Glutamatergic neuron (in vitro differentiated cells): ENCODE measurements at regions not wholly inside any gene's neighbourhood (a gene's known extent, or its start where the extent isn't known, plus 50 kb on each side); places are given as distances from the start of the nearest gene placed in this dataset.

Experiments
- DNase-seq: peaks from one replicate; pipeline ENCODE4 v3.0.0; 2022
- H3K27ac Mint-ChIP-seq: one replicate; pipeline ENCODE4 v1.8.0; 2020; ENCODE audit warnings: mild to moderate bottlenecking, mixed read lengths, inconsistent platforms; ENCODE audit not compliant: unreplicated experiment
- H3K27me3 Mint-ChIP-seq: one replicate; pipeline ENCODE4 v1.8.0; 2020; ENCODE audit warnings: mild to moderate bottlenecking, moderate library complexity, mixed read lengths, inconsistent platforms; ENCODE audit not compliant: unreplicated experiment
- H3K36me3 Mint-ChIP-seq: one replicate; pipeline ENCODE4 v1.8.0; 2020; ENCODE audit warnings: mild to moderate bottlenecking, mixed read lengths, inconsistent platforms; ENCODE audit not compliant: unreplicated experiment
- H3K4me1 Mint-ChIP-seq: one replicate; pipeline ENCODE4 v1.8.0; 2020; ENCODE audit warnings: mild to moderate bottlenecking, low read depth, mixed read lengths, inconsistent platforms; ENCODE audit not compliant: unreplicated experiment
- H3K4me3 Mint-ChIP-seq: one replicate; pipeline ENCODE4 v1.8.0; 2020; ENCODE audit warnings: mild to moderate bottlenecking, mixed read lengths, inconsistent platforms; ENCODE audit not compliant: unreplicated experiment
- H3K9me3 Mint-ChIP-seq: one replicate; pipeline ENCODE4 v1.8.0; 2020; ENCODE audit warnings: mild to moderate bottlenecking, moderate library complexity, mixed read lengths, inconsistent platforms; ENCODE audit not compliant: unreplicated experiment
- CTCF ChIP-seq: fragments of 200-600 bp; sonication (generic); IDR thresholded peaks from one replicate; pipeline ENCODE4 v1.5.0; 2021; ENCODE audit not compliant: partially characterized antibody, unreplicated experiment

GRCh38 chr10:90588222-90588621, 269.6 kb downstream of the HTR7 start:
- no peak for TF ChIP-seq CTCF
- peaks cover 2% of the 10 kb centered on the region for H3K4me1 Mint-ChIP-seq
- H3K4me3 Mint-ChIP-seq: no peak overlapping the region
- no peak for DNase-seq
- H3K9me3 Mint-ChIP-seq: no peaks in the 10 kb centered on the region
- peaks cover 4% of the 10 kb centered on the region for H3K27me3 Mint-ChIP-seq
- no peaks in the 10 kb centered on the region for H3K36me3 Mint-ChIP-seq
- H3K27ac Mint-ChIP-seq: no peak overlapping the region

- peaks cover 4% of the 10 kb centered on the region for H3K27me3 Mint-ChIP-seq
- no peak for TF ChIP-seq CTCF
- no peak overlapping the region for H3K27ac Mint-ChIP-seq
- peaks cover 9% of the 10 kb centered on the region for H3K4me1 Mint-ChIP-seq
- DNase-seq: no peak
- no peaks in the 10 kb centered on the region for H3K9me3 Mint-ChIP-seq
- H3K4me3 Mint-ChIP-seq: no peak overlapping the region
- no peaks in the 10 kb centered on the region for H3K36me3 Mint-ChIP-seq
Observed at GRCh38 chr10:90589825-90590224, 268.0 kb downstream of the HTR7 start.

GRCh38 chr10:90591629-90592028, 266.2 kb downstream of the HTR7 start:
- DNase-seq: no peak
- TF ChIP-seq CTCF: no peak
- H3K27ac Mint-ChIP-seq: no peak overlapping the region
- no peak overlapping the region for H3K4me3 Mint-ChIP-seq
- no peaks in the 10 kb centered on the region for H3K36me3 Mint-ChIP-seq
- H3K4me1 Mint-ChIP-seq: peaks cover 18% of the 10 kb centered on the region
- H3K9me3 Mint-ChIP-seq: peaks cover under 1% of the 10 kb centered on the region
- H3K27me3 Mint-ChIP-seq: peaks cover 4% of the 10 kb centered on the region

GRCh38 chr10:90592638-90593302, 265.1 kb downstream of the HTR7 start:
- Mint-ChIP-seq H3K36me3 (no peaks in the 10 kb centered on the region), H3K4me3 (no peak overlapping the region), H3K27me3 (peaks cover 4% of the 10 kb centered on the region), H3K27ac (no peak overlapping the region), H3K9me3 (peaks cover 4% of the 10 kb centered on the region), H3K4me1 (peaks cover 18% of the 10 kb centered on the region)
- peak; percentile 66 for DNase-seq
- peak; percentile 28 for TF ChIP-seq CTCF

GRCh38 chr10:90598513-90598912, 259.3 kb downstream of the HTR7 start:
- Mint-ChIP-seq H3K4me1 (peaks cover 16% of the 10 kb centered on the region), H3K27me3 (peaks cover 4% of the 10 kb centered on the region), H3K9me3 (peaks cover 5% of the 10 kb centered on the region)

More at GRCh38 chr10:90598513-90598912, 259.3 kb downstream of the HTR7 start:
- H3K4me3 Mint-ChIP-seq: no peak overlapping the region
- no peak for TF ChIP-seq CTCF
- H3K27ac Mint-ChIP-seq: no peak overlapping the region
- no peak for DNase-seq
- H3K36me3 Mint-ChIP-seq: no peaks in the 10 kb centered on the region
